Endothelial cell of umbilical vein (primary cell): ENCODE measurements at regions not wholly inside any gene's neighbourhood (a gene's known extent, or its start where the extent isn't known, plus 50 kb on each side); places are given as distances from the start of the nearest gene placed in this dataset.

ENCODE experiments used
- BruUV-seq: library from RNA; stranded (reverse); fragments of 400-500 nt; replicated peaks from 2 replicates; lab custom pipeline; 2021; lab: Mats Ljungman, UMichigan
- CTCF ChIA-PET: fragments of 300-600, 350-600 bp; sonication (Branson Sonifier 250); formaldehyde crosslinking; loops from one replicate; lab custom pipeline; 2021; ENCODE audit warnings: antibody characterized with exemption, inconsistent platforms; lab: Charles Lee
- POLR2A ChIA-PET: fragments of 300-600, 350-600 bp; sonication (Branson Sonifier 250); formaldehyde crosslinking; loops from one replicate; lab custom pipeline; 2021; ENCODE audit warnings: antibody characterized with exemption, inconsistent platforms; lab: Charles Lee
- DNase-seq: peaks from one replicate; pipeline ENCODE4 v3.0.0-alpha.2; 2011; ENCODE audit warnings: low read depth, low spot score
- FAIRE-seq: peaks from 2 replicates; lab custom pipeline; 2011; peaks lifted over from hg19 to GRCh38; lab: Jason Lieb, UNC
- H2AFZ ChIP-seq: 2 replicates; pipeline ENCODE4 v1.6.0; 2012; ENCODE audit warnings: low read depth, low read length, control low read depth, inconsistent platforms
- H3K27ac ChIP-seq: 2 replicates; pipeline ENCODE4 v1.5.1; 2011; ENCODE audit warnings: low read depth, mild to moderate bottlenecking, control low read depth, low read length, moderate library complexity; ENCODE audit not compliant: insufficient read depth
- H3K27me3 ChIP-seq, 2 experiments: 2 replicates each; pipeline versions ENCODE4 v1.6.0 to v1.6.1; 2011; ENCODE audit warnings: low read length in 2 of 2, mixed read lengths in 1 of 2; ENCODE audit not compliant: control insufficient read depth in 2 of 2, insufficient read depth in 2 of 2
- H3K36me3 ChIP-seq, 2 experiments: 2 replicates in 1 of 2; 3 replicates in 1 of 2; pipeline ENCODE4 v1.5.1; 2011; ENCODE audit warnings: low read length in 2 of 2, mild to moderate bottlenecking in 1 of 2, moderate library complexity in 1 of 2; ENCODE audit not compliant: control insufficient read depth in 2 of 2, insufficient read depth in 2 of 2; ENCODE audit errors: extremely low read depth in 1 of 2
- H3K4me1 ChIP-seq: 3 replicates; pipeline ENCODE4 v1.5.1; 2011; ENCODE audit warnings: mild to moderate bottlenecking, low read length; ENCODE audit not compliant: control insufficient read depth, insufficient read depth; ENCODE audit errors: extremely low read depth
- H3K4me2 ChIP-seq: 2 replicates; pipeline ENCODE4 v1.6.1; 2011; ENCODE audit warnings: low read length, control low read depth, mixed read lengths; ENCODE audit not compliant: insufficient read depth
- H3K4me3 ChIP-seq, 3 experiments: fragments of 200-600 bp in 1 of 3; sonication (generic), shearing (Covaris generic) in 1 of 3; replicated peaks in 1 of 3; 2 replicates each; pipeline ENCODE4 v1.5.1; 2011 to 2016; ENCODE audit warnings: control low read depth in 3 of 3, low read length in 3 of 3, mild to moderate bottlenecking in 2 of 3, inconsistent platforms in 1 of 3, low read depth in 1 of 3, moderate library complexity in 1 of 3; ENCODE audit not compliant: insufficient read depth in 1 of 3
- H3K79me2 ChIP-seq: 2 replicates; pipeline ENCODE4 v1.6.0; 2012; ENCODE audit warnings: low read length, inconsistent platforms; ENCODE audit not compliant: control insufficient read depth, insufficient read depth
- H3K9ac ChIP-seq: replicated peaks from 2 replicates; pipeline ENCODE3; 2011; ENCODE audit warnings: low read length, control low read depth; ENCODE audit not compliant: insufficient read depth; ENCODE audit errors: extremely low read depth
- H3K9me1 ChIP-seq: replicated peaks from 3 replicates; pipeline ENCODE4 v1.6.0; 2011; ENCODE audit warnings: mild to moderate bottlenecking, low read length; ENCODE audit not compliant: control insufficient read depth, insufficient read depth; ENCODE audit errors: extremely low read depth
- H3K9me3 ChIP-seq: replicated peaks from 2 replicates; pipeline ENCODE4 v1.5.1; 2012; ENCODE audit warnings: low read length, inconsistent platforms; ENCODE audit not compliant: control insufficient read depth, insufficient read depth
- H4K20me1 ChIP-seq: replicated peaks from 2 replicates; pipeline ENCODE3; 2011; ENCODE audit warnings: mild to moderate bottlenecking, low read length; ENCODE audit not compliant: control insufficient read depth, insufficient read depth; ENCODE audit errors: extremely low read depth
- CTCF ChIP-seq, 2 donors: IDR thresholded peaks; 1 replicate in 1 of 2; 2 replicates in 1 of 2; pipeline ENCODE4 v1.5.1; 2011; ENCODE audit warnings: low read length in 2 of 2, mild to moderate bottlenecking in 2 of 2, moderate library complexity in 2 of 2, control low read depth in 1 of 2, inconsistent platforms in 1 of 2, low read depth in 1 of 2; ENCODE audit not compliant: insufficient read depth in 1 of 2; ENCODE audit errors: extremely low read depth in 1 of 2
- EZH2 ChIP-seq: IDR thresholded peaks from 2 replicates; pipeline ENCODE4 v1.6.1; 2012; ENCODE audit warnings: borderline replicate concordance, low read depth, mild to moderate bottlenecking, moderate library complexity, low read length, inconsistent platforms; ENCODE audit not compliant: severe bottlenecking
- FOS ChIP-seq: IDR thresholded peaks from 2 replicates; pipeline ENCODE4 v1.6.1; 2011; ENCODE audit warnings: mild to moderate bottlenecking, low read length, moderate library complexity, borderline replicate concordance; ENCODE audit not compliant: insufficient read depth
- GATA2 ChIP-seq: IDR thresholded peaks from 2 replicates; pipeline ENCODE4 v1.7.0; 2011; ENCODE audit warnings: low read depth, mild to moderate bottlenecking, moderate library complexity, mixed read lengths, low read length; ENCODE audit not compliant: insufficient read length, insufficient read depth
- JUN ChIP-seq: IDR thresholded peaks from 2 replicates; pipeline ENCODE4 v1.6.1; 2011; ENCODE audit warnings: borderline replicate concordance, low read depth; ENCODE audit not compliant: insufficient read length, insufficient read depth
- MAX ChIP-seq: IDR thresholded peaks from 2 replicates; pipeline ENCODE4 v1.6.1; 2011; ENCODE audit not compliant: insufficient read depth, insufficient read length
- MYC ChIP-seq: IDR thresholded peaks from one replicate; pipeline ENCODE4 v1.6.1; 2011; ENCODE audit warnings: mild to moderate bottlenecking, low read depth, low read length
- POLR2A ChIP-seq: IDR thresholded peaks from 2 replicates; pipeline ENCODE4 v1.6.1; 2012; ENCODE audit warnings: low read depth, mild to moderate bottlenecking, control low read depth, low read length
- POLR2AphosphoS5 ChIP-seq: IDR thresholded peaks from 2 replicates; pipeline ENCODE4 v1.6.1; 2012; ENCODE audit warnings: low read depth, mild to moderate bottlenecking, control low read depth, low read length, moderate library complexity; ENCODE audit not compliant: insufficient read depth
- dilution Hi-C: fragments of 300-500 bp; cut with MboI; formaldehyde crosslinking; loops from one replicate; pipeline ENCODE4 v1.15.0; 2019; ENCODE audit warnings: low sequenced_read_pairs; ENCODE audit not compliant: extremely low pct_ligation_motif_present
- intact Hi-C: fragments of 100-400 bp; cut with micrococcal nuclease; formaldehyde crosslinking; loops from one replicate; pipeline ENCODE4 v1.10.0; 2022

- POLR2A ChIA-PET = no interaction called here
- intact Hi-C loops = no loop called here
- H3K36me3 ChIP-seq = no peaks in the 10 kb centered on the region
- no peak overlapping the region for H3K4me3 ChIP-seq
- no peak overlapping the region for H2AFZ ChIP-seq
- H3K9me3 ChIP-seq = no peaks in the 10 kb centered on the region
- H3K79me2 ChIP-seq = peaks cover 2% of the 10 kb centered on the region
- H4K20me1 ChIP-seq = peaks cover 3% of the 10 kb centered on the region
- FAIRE-seq (no peak), DNase-seq (no peak)
- no peak overlapping the region for H3K4me2 ChIP-seq
- BruUV-seq = no TSS peak
- H3K9me1 ChIP-seq = no peaks in the 10 kb centered on the region
- CTCF ChIA-PET = interaction anchor here (1.1 kb wide), 1 partner anchor 17 kb away, joined by 3 read pairs; no protein-coding TSS in a partner anchor
- dilution Hi-C loops = no loop called here
- TF ChIP-seq POLR2AphosphoS5 = no peak
- no peak for TF ChIP-seq MYC
- no peak for TF ChIP-seq POLR2A
- no peak for TF ChIP-seq GATA2
- TF ChIP-seq JUN = no peak
- no peak for TF ChIP-seq MAX
- no peak for TF ChIP-seq FOS
- TF ChIP-seq EZH2 = no peak
- no peak for TF ChIP-seq CTCF (IDR thresholded peaks at IDR 0.05; ENCODE audit: extremely low read depth in 1 of 2, insufficient read depth in 1 of 2, low read depth in 1 of 2, low read length in 2 of 2)
- H3K9ac ChIP-seq = no peak overlapping the region
- H3K27me3 ChIP-seq = no peaks in the 10 kb centered on the region
- no peak overlapping the region for H3K27ac ChIP-seq
- peaks cover 3% of the 10 kb centered on the region for H3K4me1 ChIP-seq
Measured at GRCh38 chr6:144630857-144631256, 345.7 kb downstream of the UTRN start.
